SK-N-SH treated with all-trans-retinoic acid at 6 μM for 48 hours (cell line): ENCODE measurements at regions not wholly inside any gene's neighbourhood (a gene's known extent, or its start where the extent isn't known, plus 50 kb on each side); places are given as distances from the start of the nearest gene placed in this dataset.
A peak's percentile ranks its signal among the peaks of the same experiment; 100 is the strongest.

Experiments
- ATAC-seq: fragments of 200-7000 bp; cut with Tn5 transposase; 3 replicates; pipeline ENCODE4 v1.9.1; 2020; ENCODE audit warnings: mild to moderate bottlenecking, moderate library complexity
- ARNTL ChIP-seq: fragments of 450-650 bp; formaldehyde crosslinking; IDR thresholded peaks from 2 replicates; pipeline ENCODE4 v1.5.0; 2020; ENCODE audit warnings: low read depth, mild to moderate bottlenecking, moderate library complexity, borderline replicate concordance
- CSDC2 ChIP-seq: fragments of 250-450 bp; sonication (Bioruptor Pico); IDR thresholded peaks from 2 replicates; pipeline ENCODE4 v1.5.0; 2020; ENCODE audit warnings: mild to moderate bottlenecking, moderate library complexity
- ESRRG ChIP-seq: fragments of 250-450 bp; sonication (Bioruptor Pico); IDR thresholded peaks from 2 replicates; pipeline ENCODE4 v1.6.1; 2021; ENCODE audit warnings: mild to moderate bottlenecking
- GLIS3 ChIP-seq: fragments of 250-450 bp; sonication (Bioruptor Pico); IDR thresholded peaks from 2 replicates; pipeline ENCODE4 v1.5.0; 2020; ENCODE audit warnings: mild to moderate bottlenecking, moderate library complexity
- ISL1 ChIP-seq: fragments of 250-450 bp; sonication (Bioruptor Pico); IDR thresholded peaks from 2 replicates; pipeline ENCODE4 v2.1.2; 2022; ENCODE audit warnings: mild to moderate bottlenecking, moderate library complexity
- OSR1 ChIP-seq: fragments of 250-450 bp; sonication (Bioruptor Pico); IDR thresholded peaks from 2 replicates; pipeline ENCODE4 v1.8.0; 2022; ENCODE audit warnings: moderate library complexity, mild to moderate bottlenecking, inconsistent platforms
- PATZ1 ChIP-seq: fragments of 250-450 bp; sonication (Bioruptor Pico); IDR thresholded peaks from 2 replicates; pipeline ENCODE4 v1.8.0; 2020; ENCODE audit warnings: mild to moderate bottlenecking, moderate library complexity, borderline replicate concordance
- POU6F1 ChIP-seq: fragments of 250-450 bp; sonication (Bioruptor Pico); IDR thresholded peaks from 2 replicates; pipeline ENCODE4 v1.8.0; 2021; ENCODE audit warnings: low read depth, mild to moderate bottlenecking, moderate library complexity, borderline replicate concordance
- PPARA ChIP-seq: fragments of 250-450 bp; sonication (Bioruptor Pico); IDR thresholded peaks from 2 replicates; pipeline ENCODE4 v1.5.0; 2020; ENCODE audit warnings: mild to moderate bottlenecking, borderline replicate concordance
- RARB ChIP-seq: fragments of 250-450 bp; sonication (Bioruptor Pico); IDR thresholded peaks from 2 replicates; pipeline ENCODE4 v1.8.0; 2021; ENCODE audit warnings: mild to moderate bottlenecking, moderate library complexity
- SNAI2 ChIP-seq: fragments of 250-450 bp; sonication (Bioruptor Pico); IDR thresholded peaks from 2 replicates; pipeline ENCODE4 v1.5.0; 2020; ENCODE audit warnings: mild to moderate bottlenecking, moderate library complexity
- TOX ChIP-seq: fragments of 250-450 bp; sonication (Bioruptor Pico); IDR thresholded peaks from 2 replicates; pipeline ENCODE4 v1.8.0; 2021; ENCODE audit warnings: mild to moderate bottlenecking, moderate library complexity, borderline replicate concordance
- ZC3H10 ChIP-seq: fragments of 250-450 bp; sonication (Bioruptor Pico); IDR thresholded peaks from 2 replicates; pipeline ENCODE4 v1.5.1; 2021; ENCODE audit warnings: mild to moderate bottlenecking, moderate library complexity
- ZFP30 ChIP-seq: fragments of 450-650 bp; formaldehyde crosslinking; IDR thresholded peaks from 2 replicates; pipeline ENCODE4 v1.5.0; 2022; ENCODE audit warnings: mild to moderate bottlenecking, moderate library complexity
- ZNF565 ChIP-seq: fragments of 450-650 bp; formaldehyde crosslinking; conservative IDR thresholded peaks from 2 replicates; pipeline ENCODE4 v1.5.0; 2020; ENCODE audit warnings: low read depth, mild to moderate bottlenecking, moderate library complexity
- ZNF70 ChIP-seq: fragments of 450-650 bp; formaldehyde crosslinking; IDR thresholded peaks from 2 replicates; pipeline ENCODE4 v1.5.0; 2020; ENCODE audit warnings: mild to moderate bottlenecking, moderate library complexity
- ZNF8 ChIP-seq: fragments of 450-650 bp; formaldehyde crosslinking; IDR thresholded peaks from 2 replicates; pipeline ENCODE4 v1.5.0; 2020; ENCODE audit warnings: mild to moderate bottlenecking, moderate library complexity
- TF ChIP-seq, protein P1 (sequence below): fragments of 250-450 bp; sonication (Bioruptor Pico); IDR thresholded peaks from 2 replicates; pipeline ENCODE4 v1.5.0; 2020; ENCODE audit warnings: mild to moderate bottlenecking, moderate library complexity
- TF ChIP-seq, protein P2 (sequence below): fragments of 250-450 bp; sonication (Bioruptor Pico); IDR thresholded peaks from 2 replicates; pipeline ENCODE4 v1.5.1; 2020; ENCODE audit warnings: low read depth, mild to moderate bottlenecking, moderate library complexity
- TF ChIP-seq, protein P3 (sequence below): fragments of 250-450 bp; sonication (Bioruptor Pico); IDR thresholded peaks from 2 replicates; pipeline ENCODE4 v1.5.1; 2021; ENCODE audit warnings: mild to moderate bottlenecking, moderate library complexity

- ATAC-seq, result no peak
- TF ChIP-seq PATZ1 (CRISPR knock-in tag) (no peak), ZC3H10 (CRISPR knock-in tag) (no peak), POU6F1 (CRISPR knock-in tag) (no peak), ZFP30 (CRISPR knock-in tag) (no peak), CSDC2 (CRISPR knock-in tag) (no peak), ESRRG (CRISPR knock-in tag) (no peak), ZNF8 (CRISPR knock-in tag) (no peak), PPARA (CRISPR knock-in tag) (no peak), GLIS3 (no peak), SNAI2 (no peak), ZNF70 (CRISPR knock-in tag) (no peak), RARB (no peak)
- TF ChIP-seq, protein P1, sequence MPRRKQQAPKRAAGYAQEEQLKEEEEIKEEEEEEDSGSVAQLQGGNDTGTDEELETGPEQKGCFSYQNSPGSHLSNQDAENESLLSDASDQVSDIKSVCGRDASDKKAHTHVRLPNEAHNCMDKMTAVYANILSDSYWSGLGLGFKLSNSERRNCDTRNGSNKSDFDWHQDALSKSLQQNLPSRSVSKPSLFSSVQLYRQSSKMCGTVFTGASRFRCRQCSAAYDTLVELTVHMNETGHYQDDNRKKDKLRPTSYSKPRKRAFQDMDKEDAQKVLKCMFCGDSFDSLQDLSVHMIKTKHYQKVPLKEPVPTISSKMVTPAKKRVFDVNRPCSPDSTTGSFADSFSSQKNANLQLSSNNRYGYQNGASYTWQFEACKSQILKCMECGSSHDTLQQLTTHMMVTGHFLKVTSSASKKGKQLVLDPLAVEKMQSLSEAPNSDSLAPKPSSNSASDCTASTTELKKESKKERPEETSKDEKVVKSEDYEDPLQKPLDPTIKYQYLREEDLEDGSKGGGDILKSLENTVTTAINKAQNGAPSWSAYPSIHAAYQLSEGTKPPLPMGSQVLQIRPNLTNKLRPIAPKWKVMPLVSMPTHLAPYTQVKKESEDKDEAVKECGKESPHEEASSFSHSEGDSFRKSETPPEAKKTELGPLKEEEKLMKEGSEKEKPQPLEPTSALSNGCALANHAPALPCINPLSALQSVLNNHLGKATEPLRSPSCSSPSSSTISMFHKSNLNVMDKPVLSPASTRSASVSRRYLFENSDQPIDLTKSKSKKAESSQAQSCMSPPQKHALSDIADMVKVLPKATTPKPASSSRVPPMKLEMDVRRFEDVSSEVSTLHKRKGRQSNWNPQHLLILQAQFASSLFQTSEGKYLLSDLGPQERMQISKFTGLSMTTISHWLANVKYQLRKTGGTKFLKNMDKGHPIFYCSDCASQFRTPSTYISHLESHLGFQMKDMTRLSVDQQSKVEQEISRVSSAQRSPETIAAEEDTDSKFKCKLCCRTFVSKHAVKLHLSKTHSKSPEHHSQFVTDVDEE, result no peak
- TF ChIP-seq, protein P2, sequence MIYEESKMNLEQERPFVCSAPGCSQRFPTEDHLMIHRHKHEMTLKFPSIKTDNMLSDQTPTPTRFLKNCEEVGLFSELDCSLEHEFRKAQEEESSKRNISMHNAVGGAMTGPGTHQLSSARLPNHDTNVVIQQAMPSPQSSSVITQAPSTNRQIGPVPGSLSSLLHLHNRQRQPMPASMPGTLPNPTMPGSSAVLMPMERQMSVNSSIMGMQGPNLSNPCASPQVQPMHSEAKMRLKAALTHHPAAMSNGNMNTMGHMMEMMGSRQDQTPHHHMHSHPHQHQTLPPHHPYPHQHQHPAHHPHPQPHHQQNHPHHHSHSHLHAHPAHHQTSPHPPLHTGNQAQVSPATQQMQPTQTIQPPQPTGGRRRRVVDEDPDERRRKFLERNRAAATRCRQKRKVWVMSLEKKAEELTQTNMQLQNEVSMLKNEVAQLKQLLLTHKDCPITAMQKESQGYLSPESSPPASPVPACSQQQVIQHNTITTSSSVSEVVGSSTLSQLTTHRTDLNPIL (CRISPR knock-in tag), result no peak
- TF ChIP-seq, protein P3, sequence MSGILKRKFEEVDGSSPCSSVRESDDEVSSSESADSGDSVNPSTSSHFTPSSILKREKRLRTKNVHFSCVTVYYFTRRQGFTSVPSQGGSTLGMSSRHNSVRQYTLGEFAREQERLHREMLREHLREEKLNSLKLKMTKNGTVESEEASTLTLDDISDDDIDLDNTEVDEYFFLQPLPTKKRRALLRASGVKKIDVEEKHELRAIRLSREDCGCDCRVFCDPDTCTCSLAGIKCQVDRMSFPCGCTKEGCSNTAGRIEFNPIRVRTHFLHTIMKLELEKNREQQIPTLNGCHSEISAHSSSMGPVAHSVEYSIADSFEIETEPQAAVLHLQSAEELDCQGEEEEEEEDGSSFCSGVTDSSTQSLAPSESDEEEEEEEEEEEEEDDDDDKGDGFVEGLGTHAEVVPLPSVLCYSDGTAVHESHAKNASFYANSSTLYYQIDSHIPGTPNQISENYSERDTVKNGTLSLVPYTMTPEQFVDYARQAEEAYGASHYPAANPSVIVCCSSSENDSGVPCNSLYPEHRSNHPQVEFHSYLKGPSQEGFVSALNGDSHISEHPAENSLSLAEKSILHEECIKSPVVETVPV, result no peak
Measured at GRCh38 chr3:197398286-197398878, 100.0 kb upstream of the DLG1 start.

- ATAC-seq, result no peak
- TF ChIP-seq ZFP30 (CRISPR knock-in tag) (no peak), GLIS3 (no peak)
Measured at GRCh38 chr3:197397838-197398237, 99.4 kb upstream of the DLG1 start.

- ATAC-seq, result peak; percentile 90
- no peak for TF ChIP-seq ZNF565 (CRISPR knock-in tag)
- TF ChIP-seq OSR1 (CRISPR knock-in tag), result 0 out of 2 replicates have a peak, but pooled peaks have one; percentile 56
- peak; percentile 91 for TF ChIP-seq ZC3H10 (CRISPR knock-in tag)
- TF ChIP-seq RARB, result peak; percentile 72; the same call in 1 of the 2 replicates
- TF ChIP-seq ISL1 (CRISPR knock-in tag), result peak; percentile 76
- TF ChIP-seq ZNF8 (CRISPR knock-in tag), result no peak
- peak; percentile 63; the same call in 1 of the 2 replicates for TF ChIP-seq SNAI2
- TF ChIP-seq TOX, result peak; percentile 89; the same call in 1 of the 2 replicates
- TF ChIP-seq CSDC2 (CRISPR knock-in tag), result peak; percentile 11
- TF ChIP-seq, protein P2 (CRISPR knock-in tag), result peak; percentile 77; the same call in 1 of the 2 replicates
- TF ChIP-seq, protein P1, result peak; percentile 74
- no peak for TF ChIP-seq ARNTL (CRISPR knock-in tag)
- no peak for TF ChIP-seq PATZ1 (CRISPR knock-in tag)
Measured at GRCh38 chr3:197394464-197395321, 96.3 kb upstream of the DLG1 start.
